Panc1 (cell line): ENCODE measurements at regions not wholly inside any gene's neighbourhood (a gene's known extent, or its start where the extent isn't known, plus 50 kb on each side); places are given as distances from the start of the nearest gene placed in this dataset.

Experiments used
- ATAC-seq: fragments of 200-7000 bp; cut with Tn5 transposase; 2 replicates; pipeline ENCODE4 v1.9.1; 2020; ENCODE audit warnings: mild to moderate bottlenecking, moderate library complexity
- BruUV-seq: library from RNA; stranded (reverse); fragments of 400-500 nt; replicated peaks from 2 replicates; lab custom pipeline; 2021; lab: Mats Ljungman, UMichigan
- CTCF ChIA-PET: fragments of 300-600 bp; sonication (Branson Sonifier 250); formaldehyde crosslinking; loops from one replicate; lab custom pipeline; 2022; ENCODE audit warnings: antibody characterized with exemption; lab: Charles Lee
- POLR2A ChIA-PET: fragments of 300-600 bp; sonication (Branson Sonifier 250); formaldehyde crosslinking; loops from one replicate; lab custom pipeline; 2022; ENCODE audit warnings: antibody characterized with exemption; lab: Charles Lee
- DNase-seq: peaks from one replicate; pipeline ENCODE4 v3.0.0-alpha.2; 2010; ENCODE audit warnings: low read depth, low spot score
- H3K27ac ChIP-seq: 2 replicates; pipeline ENCODE4 v1.5.1; 2011; ENCODE audit warnings: mild to moderate bottlenecking, low read length, inconsistent platforms
- H3K27me3 ChIP-seq: fragments of 200-500 bp; sonication (Bioruptor generic); 2 replicates; pipeline ENCODE4 v1.6.0; 2014; ENCODE audit warnings: low read length, inconsistent platforms; ENCODE audit not compliant: control insufficient read depth, insufficient read depth
- H3K36me3 ChIP-seq: fragments of 200-500 bp; sonication (Bioruptor generic); 2 replicates; pipeline ENCODE4 v1.5.1; 2014; ENCODE audit warnings: inconsistent platforms, mild to moderate bottlenecking, low read length, moderate library complexity; ENCODE audit not compliant: control insufficient read depth, insufficient read depth
- H3K4me1 ChIP-seq: 2 replicates; pipeline ENCODE4 v1.5.1; 2011; ENCODE audit warnings: inconsistent platforms, mild to moderate bottlenecking, low read length, moderate library complexity; ENCODE audit not compliant: control insufficient read depth, insufficient read depth
- H3K4me3 ChIP-seq, 2 experiments: 2 replicates each; pipeline ENCODE4 v1.5.1; 2011 to 2012; ENCODE audit warnings: low read depth in 2 of 2, low read length in 2 of 2, mild to moderate bottlenecking in 2 of 2, inconsistent platforms in 1 of 2, moderate library complexity in 1 of 2
- H3K9me3 ChIP-seq: fragments of 200-500 bp; sonication (Bioruptor generic); 2 replicates; pipeline ENCODE4 v1.5.1; 2014; ENCODE audit warnings: low read depth, mild to moderate bottlenecking, inconsistent platforms, low read length, moderate library complexity; ENCODE audit not compliant: control insufficient read depth, insufficient read depth
- CTCF ChIP-seq: fragments of 450-650 bp; IDR thresholded peaks from 2 replicates; pipeline ENCODE4 v1.5.1; 2017; ENCODE audit warnings: mild to moderate bottlenecking
- POLR2AphosphoS5 ChIP-seq: IDR thresholded peaks from 2 replicates; pipeline ENCODE4 v1.6.1; 2012; ENCODE audit warnings: mild to moderate bottlenecking, low read depth, low read length, moderate library complexity
- REST ChIP-seq, 2 experiments: IDR thresholded peaks; 2 replicates each; pipeline ENCODE4 v1.6.1; 2011 to 2012; ENCODE audit warnings: low read depth in 2 of 2, control low read depth in 1 of 2, low read length in 1 of 2, mild to moderate bottlenecking in 1 of 2, moderate library complexity in 1 of 2; ENCODE audit not compliant: insufficient read depth in 1 of 2
- SIN3A ChIP-seq: IDR thresholded peaks from 2 replicates; pipeline ENCODE4 v1.6.1; 2012; ENCODE audit warnings: low read depth, mild to moderate bottlenecking, low read length, moderate library complexity, borderline replicate concordance; ENCODE audit not compliant: insufficient read depth
- TCF7L2 ChIP-seq: IDR thresholded peaks from 2 replicates; pipeline ENCODE4 v1.6.1; 2011; ENCODE audit warnings: mild to moderate bottlenecking, low read depth, low read length, inconsistent platforms
- in situ Hi-C: cut with HindIII; loops from 2 replicates; pipeline ENCODE4 v1.10.0; 2016; ENCODE audit warnings: low sequenced_read_pairs, low pct_unique_long_range_greater_than_20kb
- intact Hi-C: fragments of 100-400 bp; cut with micrococcal nuclease; formaldehyde crosslinking; loops from one replicate; pipeline ENCODE4 v1.10.0; 2022; ENCODE audit not compliant: unreplicated experiment

- Histone ChIP-seq H3K27ac (no peak overlapping the region), H3K9me3 (no peaks in the 10 kb centered on the region), H3K4me3 (no peak overlapping the region), H3K27me3 (no peaks in the 10 kb centered on the region), H3K36me3 (no peaks in the 10 kb centered on the region), H3K4me1 (no peaks in the 10 kb centered on the region)
- BruUV-seq: no TSS peak
- in situ Hi-C loops (no loop called here), intact Hi-C loops (no loop called here)
- POLR2A ChIA-PET: no interaction called here
- no peak for ATAC-seq
- no peak for DNase-seq
- CTCF ChIA-PET: no interaction called here
- TF ChIP-seq POLR2AphosphoS5: no peak
- TF ChIP-seq TCF7L2: no peak
- no peak for TF ChIP-seq CTCF
- TF ChIP-seq SIN3A: no peak
- no peak for TF ChIP-seq REST (IDR thresholded peaks at IDR 0.05; ENCODE audit: insufficient read depth in 1 of 2, low read depth in 2 of 2, low read length in 1 of 2)
Observed at GRCh38 chr2:234816056-234816455, 135.8 kb upstream of the SH3BP4 start.

- DNase-seq (no peak), ATAC-seq (no peak)
- Histone ChIP-seq H3K27me3 (no peaks in the 10 kb centered on the region), H3K36me3 (no peaks in the 10 kb centered on the region), H3K4me3 (no peak overlapping the region), H3K9me3 (no peaks in the 10 kb centered on the region), H3K27ac (no peak overlapping the region), H3K4me1 (no peaks in the 10 kb centered on the region)
- BruUV-seq: no TSS peak
- intact Hi-C loops: no loop called here
- TF ChIP-seq TCF7L2: no peak
- no peak for TF ChIP-seq SIN3A
- no peak for TF ChIP-seq POLR2AphosphoS5
- no peak for TF ChIP-seq CTCF
- TF ChIP-seq REST (IDR thresholded peaks at IDR 0.05; ENCODE audit: insufficient read depth in 1 of 2, low read depth in 2 of 2, low read length in 1 of 2): no peak
- ChIA-PET CTCF (no interaction called here), POLR2A (no interaction called here)
- in situ Hi-C loops: no loop called here
Observed at GRCh38 chr2:234814374-234814773, 137.4 kb upstream of the SH3BP4 start.
